NT2/D1 (cell line): ENCODE measurements at regions not wholly inside any gene's neighbourhood (a gene's known extent, or its start where the extent isn't known, plus 50 kb on each side); places are given as distances from the start of the nearest gene placed in this dataset.

Source experiments
- SUZ12 ChIP-seq: IDR thresholded peaks from 2 replicates; pipeline ENCODE4 v1.6.1; 2011; ENCODE audit not compliant: insufficient read length, insufficient read depth; ENCODE audit errors: extremely low read depth
- ZNF274 ChIP-seq: IDR thresholded peaks from 2 replicates; pipeline ENCODE4 v1.6.1; 2011; ENCODE audit warnings: mild to moderate bottlenecking, low read depth, low read length

DNA sequence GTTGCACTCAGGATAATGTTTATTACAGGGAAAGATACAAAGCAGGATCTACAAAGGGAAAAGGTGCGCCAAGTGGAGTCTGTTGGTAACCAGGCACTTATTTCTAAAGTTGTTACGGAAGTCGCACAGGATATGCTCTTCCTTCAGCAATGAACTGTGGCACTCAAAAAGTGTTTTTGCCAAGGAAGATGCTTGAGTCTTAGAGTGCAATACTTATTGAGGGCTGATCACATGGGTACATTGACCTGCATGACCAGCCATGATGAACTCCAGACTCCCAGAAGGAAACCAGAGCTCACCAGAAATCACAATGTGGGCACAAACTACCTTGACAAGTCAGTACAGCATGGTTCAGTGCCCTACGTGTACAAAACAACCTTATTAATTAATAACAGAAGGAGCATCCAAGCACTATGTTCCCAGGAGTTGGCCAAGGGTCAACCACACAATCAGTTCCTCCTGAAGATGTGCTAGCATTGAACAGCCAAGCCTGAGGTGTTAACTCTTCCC lies 270.7 kb upstream of the TFAP2D start:
- TF ChIP-seq ZNF274 (no peak), SUZ12 (no peak)
